VCaP (cell line): ENCODE measurements at regions not wholly inside any gene's neighbourhood (a gene's known extent, or its start where the extent isn't known, plus 50 kb on each side); places are given as distances from the start of the nearest gene placed in this dataset.
"Not testable (repeated sequence)": the region's sequence is repeated elsewhere in the genome, so short reads cannot be mapped to it uniquely, and the experiment has no call there.

Source experiments
- H3K27ac ChIP-seq: fragments of 450-650 bp; 2 replicates; pipeline ENCODE4 v1.5.1; 2017
- CTCF ChIP-seq: fragments of 450-650 bp; conservative IDR thresholded peaks from 2 replicates; pipeline ENCODE4 v1.5.1; 2017; ENCODE audit warnings: mild to moderate bottlenecking, moderate library complexity

- no peak overlapping the region for H3K27ac ChIP-seq
- no peak for TF ChIP-seq CTCF
These were observed 54.2 kb upstream of the NFIA start for GRCh38 chr1:61028136-61028535.

DNA sequence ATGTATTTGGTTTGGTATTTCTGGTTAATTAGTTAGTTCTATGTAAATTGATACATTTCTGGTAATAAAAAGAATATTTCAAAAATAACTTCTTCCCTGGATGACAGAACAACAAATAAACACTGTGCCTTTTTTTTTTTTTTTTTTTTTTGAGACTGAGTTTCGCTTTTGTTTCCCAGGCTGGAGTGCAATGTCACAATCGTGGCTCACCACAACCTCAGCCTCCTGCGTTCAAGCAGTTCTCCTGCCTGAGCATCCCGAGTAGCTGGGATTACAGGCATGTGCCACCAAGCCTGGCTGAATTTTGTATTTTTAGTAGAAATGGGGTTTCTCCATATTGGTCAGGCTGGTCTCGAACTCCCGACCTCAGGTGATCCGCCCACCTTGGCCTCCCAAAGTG lies 64.3 kb upstream of the NFIA start:
- H3K27ac ChIP-seq: not testable (repeated sequence)

DNA sequence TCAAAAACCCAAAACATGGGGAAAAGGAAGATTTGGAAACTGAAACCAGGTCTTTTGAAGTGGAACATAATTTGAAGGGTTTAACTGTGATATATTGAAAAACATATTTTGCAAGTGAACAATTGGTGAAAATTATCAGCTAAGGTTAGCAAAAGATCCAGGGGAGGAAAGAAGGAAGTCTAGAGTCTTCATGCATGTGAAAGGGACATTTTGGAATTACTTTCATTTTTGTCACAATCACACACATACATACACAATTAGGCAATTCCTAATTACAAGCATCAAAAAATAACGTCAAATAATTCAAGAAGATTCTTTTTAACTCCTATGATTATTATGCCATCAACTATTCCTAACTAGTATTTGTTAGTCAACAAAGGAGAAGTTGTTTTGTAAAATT lies 64.7 kb upstream of the NFIA start:
- no peak overlapping the region for H3K27ac ChIP-seq
- no peak for TF ChIP-seq CTCF

DNA sequence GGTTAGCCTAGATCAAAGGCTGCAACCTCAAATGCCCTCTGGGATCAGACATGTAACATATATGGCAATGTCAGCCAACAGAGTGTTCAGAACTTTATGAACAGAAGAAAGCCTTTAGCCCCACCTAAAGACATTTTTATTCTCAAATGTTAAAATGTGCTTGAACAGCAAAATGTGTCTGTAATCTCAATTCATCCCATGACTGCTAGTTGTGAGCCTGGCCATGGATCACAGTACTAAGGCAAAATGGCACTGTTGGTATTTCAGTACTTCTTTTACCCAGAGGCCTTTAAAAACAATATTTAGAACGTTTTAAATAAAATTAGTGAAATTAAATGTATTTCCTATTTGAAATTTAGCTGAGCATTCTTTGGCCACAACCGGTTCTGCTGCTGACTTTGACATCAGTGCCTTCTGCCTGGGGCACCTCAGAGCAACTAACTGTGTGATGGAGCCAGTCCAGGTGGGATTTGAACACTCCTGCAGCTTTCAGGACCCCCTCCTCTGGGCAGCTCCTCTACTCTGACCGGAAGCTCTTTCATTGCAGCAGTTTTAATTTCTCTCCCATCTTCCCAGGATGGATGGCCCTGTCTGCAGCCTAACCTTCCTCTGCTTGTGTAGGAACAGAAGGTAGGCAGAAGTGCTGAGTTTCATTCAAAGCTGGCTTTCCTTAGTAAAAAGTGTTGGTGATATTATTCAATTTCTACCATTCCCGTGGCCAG lies 68.3 kb upstream of the NFIA start:
- H3K27ac ChIP-seq: no peak overlapping the region
- TF ChIP-seq CTCF: no peak

DNA sequence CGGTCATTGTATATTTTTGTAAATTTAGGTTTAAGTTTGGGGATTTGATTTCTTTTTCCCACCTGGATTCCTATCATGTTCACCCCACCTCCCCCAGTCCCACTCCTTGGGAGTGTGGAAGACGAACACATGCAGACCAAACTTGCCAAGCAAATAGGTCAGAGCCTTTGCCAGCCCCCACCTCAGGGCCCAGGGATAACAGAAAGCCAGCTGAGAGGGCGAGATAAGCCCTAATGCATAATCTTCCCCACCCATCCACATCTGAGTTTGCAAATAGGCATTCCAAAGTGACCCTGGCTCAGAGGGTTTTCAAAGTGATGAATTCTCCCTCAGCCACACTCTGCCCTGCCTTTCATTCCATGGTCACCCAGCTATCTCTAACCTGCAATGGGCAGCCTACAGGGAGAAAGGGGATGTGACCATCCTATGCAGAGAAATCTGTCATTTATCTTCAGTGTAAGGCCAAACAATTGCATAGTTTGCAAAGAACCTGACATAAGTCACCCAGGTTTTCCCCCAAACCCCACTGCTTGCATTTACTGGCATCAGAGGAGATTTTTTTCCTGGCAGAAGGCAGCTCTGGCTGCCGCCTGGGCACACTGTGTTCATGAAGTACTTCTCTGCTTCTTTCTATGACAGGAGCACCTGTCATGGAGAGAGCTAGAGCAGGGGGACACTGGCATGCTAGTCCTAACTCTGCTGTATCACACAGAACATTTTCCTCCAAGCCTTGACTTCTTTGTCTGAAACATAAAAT lies 69.0 kb upstream of the NFIA start:
- TF ChIP-seq CTCF: no peak
- no peak overlapping the region for H3K27ac ChIP-seq

GRCh38 chr1:61012341-61012761 lies 70.0 kb upstream of the NFIA start:
- no peak for TF ChIP-seq CTCF

DNA sequence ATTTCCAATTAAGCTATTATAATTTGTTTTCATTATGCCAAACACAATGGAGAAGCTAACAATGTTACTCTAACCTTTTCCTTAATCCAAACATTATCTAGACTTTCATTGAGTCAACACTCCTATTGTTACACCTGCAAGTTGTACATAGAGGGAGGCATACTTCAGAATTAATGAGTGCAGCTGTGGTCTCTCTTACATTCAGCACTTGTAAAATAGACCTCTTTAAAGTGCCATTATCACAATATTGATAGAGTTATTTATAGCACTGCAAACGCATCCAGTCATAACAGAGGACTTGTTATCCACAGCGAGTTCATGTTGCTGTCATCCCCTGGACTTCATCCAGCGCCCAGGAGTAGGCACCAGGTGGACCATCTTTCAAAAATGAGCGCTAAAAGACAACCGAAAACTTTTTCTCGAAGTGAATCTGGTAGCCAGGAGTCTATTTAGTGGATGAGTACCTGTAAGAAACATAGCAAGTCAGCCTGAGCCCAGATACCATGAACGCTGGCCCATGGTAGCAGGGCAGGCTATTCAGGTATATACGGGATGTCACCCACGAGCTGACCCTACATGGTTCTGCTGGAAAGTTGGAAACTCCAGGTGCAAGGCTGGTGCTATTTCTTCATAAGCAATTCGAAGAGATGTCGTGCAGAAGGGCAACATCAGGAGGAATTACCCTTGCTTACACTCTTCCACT lies 70.6 kb upstream of the NFIA start:
- no peak overlapping the region for H3K27ac ChIP-seq

More at GRCh38 chr1:61012341-61012761, 70.0 kb upstream of the NFIA start:
- H3K27ac ChIP-seq: no peak overlapping the region

More for the DNA sequence above, 70.6 kb upstream of the NFIA start:
- TF ChIP-seq CTCF: no peak
